ENCODE measurements at regions not wholly inside any gene's neighbourhood (a gene's known extent, or its start where the extent isn't known, plus 50 kb on each side); places are given as distances from the start of the nearest gene placed in this dataset.

- Histone ChIP-seq H3K4me1 (no peaks in the 10 kb centered on the region), H3K36me3 (no peaks in the 10 kb centered on the region), H3K27ac (no peak overlapping the region), H3K4me3 (no peak overlapping the region), H3K9me3 (no peaks in the 10 kb centered on the region), H3K27me3 (no peaks in the 10 kb centered on the region)
- WGBS (ENCODE audit: insufficient coverage, low coverage, low lambda C conversion rate, missing lambda C conversion rate), result 52% methylated on average over 5 of the region's 5 CpGs
- intact Hi-C loops (cut with DNase I), result no loop called here
- TF ChIP-seq POLR2A (IDR thresholded peaks at IDR 0.05) (no peak), CTCF (IDR thresholded peaks at IDR 0.05) (no peak)
- ATAC-seq, result no peak
- no peak for DNase-seq
Measured at GRCh38 chr5:89270901-89271300, 387.9 kb upstream of the MEF2C start.

GRCh38 chr5:89269721-89270120, 386.7 kb upstream of the MEF2C start:
- H3K27ac ChIP-seq, result no peak overlapping the region
- no peaks in the 10 kb centered on the region for H3K27me3 ChIP-seq
- 69% methylated on average over 6 of the region's 6 CpGs for WGBS (ENCODE audit: insufficient coverage, low coverage, low lambda C conversion rate, missing lambda C conversion rate)
- DNase-seq, result no peak
- intact Hi-C loops (cut with DNase I), result no loop called here
- no peak for ATAC-seq
- H3K4me1 ChIP-seq, result no peaks in the 10 kb centered on the region
- no peaks in the 10 kb centered on the region for H3K9me3 ChIP-seq
- TF ChIP-seq POLR2A (IDR thresholded peaks at IDR 0.05) (no peak), CTCF (IDR thresholded peaks at IDR 0.05) (no peak)
- H3K4me3 ChIP-seq, result no peak overlapping the region
- no peaks in the 10 kb centered on the region for H3K36me3 ChIP-seq

- no peaks in the 10 kb centered on the region for H3K27me3 ChIP-seq
- no peak overlapping the region for H3K4me3 ChIP-seq
- H3K9me3 ChIP-seq, result no peaks in the 10 kb centered on the region
- 27% methylated on average over 4 of the region's 4 CpGs for WGBS (ENCODE audit: insufficient coverage, low coverage, low lambda C conversion rate, missing lambda C conversion rate)
- DNase-seq (no peak), ATAC-seq (peak in 1 of 4 donors; percentile 14)
- no peaks in the 10 kb centered on the region for H3K4me1 ChIP-seq
- TF ChIP-seq CTCF (IDR thresholded peaks at IDR 0.05) (no peak), POLR2A (IDR thresholded peaks at IDR 0.05) (no peak)
- intact Hi-C loops (cut with DNase I), result no loop called here
- no peak overlapping the region for H3K27ac ChIP-seq
- H3K36me3 ChIP-seq, result no peaks in the 10 kb centered on the region
Measured at GRCh38 chr5:89268460-89268859, 385.5 kb upstream of the MEF2C start.

GRCh38 chr5:89267788-89268187, 384.8 kb upstream of the MEF2C start:
- 62% methylated on average over 2 of the region's 2 CpGs for WGBS (ENCODE audit: insufficient coverage, low coverage, low lambda C conversion rate, missing lambda C conversion rate)
- no peak for DNase-seq
- TF ChIP-seq CTCF (IDR thresholded peaks at IDR 0.05), result no peak
- no peak for TF ChIP-seq POLR2A (IDR thresholded peaks at IDR 0.05)
- H3K27me3 ChIP-seq, result no peaks in the 10 kb centered on the region
- H3K36me3 ChIP-seq, result no peaks in the 10 kb centered on the region
- H3K9me3 ChIP-seq, result no peaks in the 10 kb centered on the region
- no peak overlapping the region for H3K4me3 ChIP-seq
- intact Hi-C loops (cut with DNase I), result no loop called here
- H3K4me1 ChIP-seq, result no peaks in the 10 kb centered on the region
- no peak overlapping the region for H3K27ac ChIP-seq
- no peak for ATAC-seq

- H3K27me3 ChIP-seq, result no peaks in the 10 kb centered on the region
- H3K27ac ChIP-seq, result no peak overlapping the region
- no peaks in the 10 kb centered on the region for H3K4me1 ChIP-seq
- H3K36me3 ChIP-seq, result no peaks in the 10 kb centered on the region
- intact Hi-C loops (cut with DNase I), result no loop called here
- no peak overlapping the region for H3K4me3 ChIP-seq
- H3K9me3 ChIP-seq, result no peaks in the 10 kb centered on the region
- DNase-seq (no peak), ATAC-seq (no peak)
- TF ChIP-seq POLR2A (IDR thresholded peaks at IDR 0.05), result no peak
- no peak for TF ChIP-seq CTCF (IDR thresholded peaks at IDR 0.05)
- WGBS (ENCODE audit: insufficient coverage, low coverage, low lambda C conversion rate, missing lambda C conversion rate), result 77% methylated on average over 5 of the region's 5 CpGs
Measured at GRCh38 chr5:89265511-89266179, 382.7 kb upstream of the MEF2C start.
